Stromal cell of bone marrow (primary cell): ENCODE measurements at regions not wholly inside any gene's neighbourhood (a gene's known extent, or its start where the extent isn't known, plus 50 kb on each side); places are given as distances from the start of the nearest gene placed in this dataset.

ENCODE experiments used
- DNase-seq: peaks from one replicate; pipeline ENCODE4 v3.0.0-alpha.2; 2012; ENCODE audit warnings: low read depth

GRCh38 chr10:78938695-78939672, 129.8 kb upstream of the ZMIZ1 start:
- DNase-seq, result no peak

- DNase-seq, result no peak
Observed at GRCh38 chr10:78942091-78942501, 126.7 kb upstream of the ZMIZ1 start.

- peak; percentile 96 for DNase-seq
Observed at GRCh38 chr10:78944723-78945312, 123.9 kb upstream of the ZMIZ1 start.

- no peak for DNase-seq
Observed at GRCh38 chr10:78945838-78946237, 122.9 kb upstream of the ZMIZ1 start.

GRCh38 chr10:78947226-78947625, 121.5 kb upstream of the ZMIZ1 start:
- DNase-seq, result no peak

- no peak for DNase-seq
Observed at GRCh38 chr10:78947733-78948132, 121.0 kb upstream of the ZMIZ1 start.

- DNase-seq, result no peak
Observed at GRCh38 chr10:78948621-78949030, 120.1 kb upstream of the ZMIZ1 start.

- no peak for DNase-seq
Observed at GRCh38 chr10:78950656-78951587, 117.8 kb upstream of the ZMIZ1 start.

- DNase-seq, result no peak
Observed at GRCh38 chr10:78952030-78952429, 116.7 kb upstream of the ZMIZ1 start.

- DNase-seq, result peak; percentile 97
Observed at GRCh38 chr10:78952686-78953085, 116.1 kb upstream of the ZMIZ1 start.

GRCh38 chr10:78953113-78953798, 115.5 kb upstream of the ZMIZ1 start:
- DNase-seq, result peak; percentile 54

- DNase-seq, result no peak
Observed at GRCh38 chr10:78953799-78954297, 114.9 kb upstream of the ZMIZ1 start.

GRCh38 chr10:78954689-78955088, 114.1 kb upstream of the ZMIZ1 start:
- DNase-seq, result no peak

- DNase-seq, result no peak
Observed at GRCh38 chr10:78955206-78955605, 113.6 kb upstream of the ZMIZ1 start.

- DNase-seq, result no peak
Observed at GRCh38 chr10:78956391-78956790, 112.4 kb upstream of the ZMIZ1 start.

GRCh38 chr10:78957471-78958039, 111.2 kb upstream of the ZMIZ1 start:
- no peak for DNase-seq

GRCh38 chr10:78959217-78959923, 109.4 kb upstream of the ZMIZ1 start:
- no peak for DNase-seq

GRCh38 chr10:78959924-78960285, 108.9 kb upstream of the ZMIZ1 start:
- DNase-seq, result no peak

GRCh38 chr10:78960316-78960800, 108.4 kb upstream of the ZMIZ1 start:
- DNase-seq, result peak; percentile 92

- no peak for DNase-seq
Observed at GRCh38 chr10:78961760-78962159, 107.0 kb upstream of the ZMIZ1 start.
